NCI-H748 (cell line): ENCODE measurements at regions not wholly inside any gene's neighbourhood (a gene's known extent, or its start where the extent isn't known, plus 50 kb on each side); places are given as distances from the start of the nearest gene placed in this dataset.
A peak's percentile ranks its signal among the peaks of the same experiment; 100 is the strongest.
"Not testable (repeated sequence)": the region's sequence is repeated elsewhere in the genome, so short reads cannot be mapped to it uniquely, and the experiment has no call there.

ENCODE experiments used
- DNase-seq: peaks from one replicate; lab custom pipeline; 2025; ENCODE audit not compliant: unreplicated experiment; lab: John Stamatoyannopoulos, UW

DNA sequence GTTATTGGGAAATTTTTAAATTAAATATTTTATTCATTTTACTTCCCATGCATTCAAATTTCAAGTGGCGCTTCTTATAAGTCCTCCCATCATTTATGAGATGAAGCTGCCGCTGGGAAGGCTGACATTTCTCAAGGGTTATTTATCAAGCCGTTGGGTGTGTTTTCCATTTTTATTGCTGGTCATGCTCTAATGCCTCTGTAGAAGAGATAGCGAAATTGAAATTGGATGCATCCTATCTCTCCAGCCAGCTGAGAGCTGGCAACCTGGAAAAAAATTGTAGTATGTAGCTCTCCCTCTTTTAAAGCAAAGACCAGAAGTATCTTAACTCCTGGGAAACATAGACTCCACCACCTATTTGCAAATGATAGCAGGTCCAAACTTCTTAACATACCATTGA lies 135.9 kb downstream of the C6orf118 start:
- no peak for DNase-seq

GRCh38 chr6:165167861-165168260 lies 141.5 kb downstream of the C6orf118 start:
- no peak for DNase-seq

DNA sequence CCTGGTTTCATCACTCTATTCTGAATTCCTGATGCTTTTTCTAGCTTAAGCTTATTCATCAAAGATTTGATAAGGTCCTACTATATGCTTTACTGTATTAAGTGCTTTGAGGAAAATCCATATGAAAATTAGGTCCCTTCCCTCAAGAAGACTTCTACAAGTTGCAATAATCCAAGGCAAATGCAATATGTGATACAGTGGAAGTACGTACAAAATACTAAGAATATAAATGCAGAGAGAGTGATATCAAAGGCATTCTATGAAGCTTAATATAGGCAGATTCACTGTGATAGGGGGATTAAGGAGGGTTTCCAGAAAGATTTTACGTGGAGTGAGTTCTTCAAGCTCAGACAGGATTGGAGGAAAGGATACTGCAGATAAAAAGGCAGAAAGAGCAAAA lies 142.1 kb downstream of the C6orf118 start:
- no peak for DNase-seq

DNA sequence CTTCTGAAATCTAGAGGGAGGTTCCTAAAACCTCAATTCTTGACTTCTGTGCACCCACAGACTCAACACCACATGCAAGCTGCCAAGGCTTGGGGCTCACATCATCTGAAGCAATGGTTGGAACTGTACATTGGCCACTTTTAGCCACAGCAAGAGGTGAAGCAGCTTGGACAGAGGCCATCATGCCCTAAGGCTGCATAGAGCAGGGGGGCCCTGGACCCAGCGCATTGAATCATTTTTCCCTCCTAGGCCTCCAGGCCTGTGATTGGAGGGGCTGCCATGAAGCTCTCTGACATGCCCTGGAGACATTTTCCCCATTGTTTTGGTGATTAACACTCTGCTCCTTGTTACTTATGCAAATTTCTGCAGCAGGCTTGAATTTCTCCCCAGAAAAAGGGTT lies 145.9 kb downstream of the C6orf118 start:
- no peak for DNase-seq

DNA sequence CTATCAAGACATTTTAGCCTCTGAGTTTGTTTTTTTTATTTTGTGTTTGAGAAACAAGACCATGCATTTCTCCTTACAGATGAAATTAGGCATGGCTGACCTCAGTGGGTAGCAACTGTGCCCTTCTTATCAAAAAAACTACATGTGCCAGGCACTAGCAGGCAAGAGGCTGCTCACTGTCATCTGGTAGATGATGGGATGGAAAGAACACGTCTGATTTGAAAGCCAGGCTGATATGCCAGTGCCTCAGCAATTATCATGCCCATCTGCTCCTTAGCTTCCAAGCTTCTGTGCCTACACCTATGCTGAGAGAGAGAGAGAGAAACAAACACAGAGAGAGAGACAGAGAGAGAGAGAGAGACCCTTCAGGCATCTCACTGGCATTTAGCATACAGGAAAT lies 149.9 kb downstream of the C6orf118 start:
- no peak for DNase-seq

- no peak for DNase-seq
These were observed 162.9 kb downstream of the C6orf118 start for GRCh38 chr6:165146456-165146855.

GRCh38 chr6:165135889-165136288 lies 173.5 kb downstream of the C6orf118 start:
- DNase-seq = no peak

- no peak for DNase-seq
These were observed 180.3 kb downstream of the C6orf118 start for GRCh38 chr6:165129086-165129485.

- not testable (repeated sequence) for DNase-seq
These were observed 181.7 kb downstream of the C6orf118 start for GRCh38 chr6:165127743-165128142.

DNA sequence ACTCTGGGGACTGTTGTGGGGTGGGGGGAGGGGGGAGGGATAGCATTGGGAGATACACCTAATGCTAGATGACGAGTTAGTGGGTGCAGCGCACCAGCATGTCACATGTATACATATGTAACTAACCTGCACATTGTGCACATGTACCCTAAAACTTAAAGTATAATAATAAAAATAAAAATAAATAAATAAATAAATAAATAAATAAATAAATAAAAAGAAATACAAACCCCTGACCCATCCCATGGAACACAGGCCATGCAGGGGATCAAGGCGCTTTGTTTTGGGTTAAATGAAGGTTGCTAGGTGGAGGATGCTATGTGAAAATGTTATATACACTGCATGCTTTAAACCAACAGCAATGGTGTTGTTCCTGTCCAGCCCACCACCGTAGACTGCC lies 184.7 kb downstream of the C6orf118 start:
- not testable (repeated sequence) for DNase-seq

- DNase-seq = no peak
These were observed 190.0 kb downstream of the C6orf118 start for GRCh38 chr6:165119231-165120020.

GRCh38 chr6:165118736-165119135 lies 190.7 kb downstream of the C6orf118 start:
- DNase-seq = no peak

- no peak for DNase-seq
These were observed 191.6 kb downstream of the C6orf118 start for GRCh38 chr6:165117806-165118205.

GRCh38 chr6:165117121-165117520 lies 192.3 kb downstream of the C6orf118 start:
- DNase-seq = no peak

DNA sequence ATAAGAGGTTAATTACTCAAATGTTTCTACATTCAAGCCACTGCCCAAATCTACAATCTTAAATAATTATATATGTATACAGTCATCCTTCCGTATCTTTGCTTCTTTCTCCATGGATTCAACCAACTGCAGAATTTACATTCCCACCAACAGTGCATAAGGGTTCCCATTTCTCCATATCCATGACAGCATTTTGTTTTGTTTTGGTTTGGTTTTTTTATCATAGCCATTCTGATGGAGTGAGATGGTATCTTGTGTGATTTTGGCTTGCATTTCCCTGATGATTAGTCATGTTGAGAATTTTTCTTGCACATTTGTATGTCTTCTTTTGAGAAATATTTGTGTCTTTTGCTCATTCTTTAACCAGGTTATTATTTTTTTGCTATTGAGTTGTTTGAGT lies 198.5 kb downstream of the C6orf118 start:
- DNase-seq = no peak

- DNase-seq = no peak
These were observed 200.4 kb downstream of the C6orf118 start for GRCh38 chr6:165109011-165109410.

- no peak for DNase-seq
These were observed 203.1 kb downstream of the C6orf118 start for GRCh38 chr6:165106261-165106660.

- DNase-seq = peak; percentile 13
These were observed 211.2 kb downstream of the C6orf118 start for GRCh38 chr6:165098165-165098564.

- DNase-seq = no peak
These were observed 212.5 kb downstream of the C6orf118 start for GRCh38 chr6:165096868-165097267.

- no peak for DNase-seq
These were observed 213.2 kb downstream of the C6orf118 start for GRCh38 chr6:165096209-165096608.

DNA sequence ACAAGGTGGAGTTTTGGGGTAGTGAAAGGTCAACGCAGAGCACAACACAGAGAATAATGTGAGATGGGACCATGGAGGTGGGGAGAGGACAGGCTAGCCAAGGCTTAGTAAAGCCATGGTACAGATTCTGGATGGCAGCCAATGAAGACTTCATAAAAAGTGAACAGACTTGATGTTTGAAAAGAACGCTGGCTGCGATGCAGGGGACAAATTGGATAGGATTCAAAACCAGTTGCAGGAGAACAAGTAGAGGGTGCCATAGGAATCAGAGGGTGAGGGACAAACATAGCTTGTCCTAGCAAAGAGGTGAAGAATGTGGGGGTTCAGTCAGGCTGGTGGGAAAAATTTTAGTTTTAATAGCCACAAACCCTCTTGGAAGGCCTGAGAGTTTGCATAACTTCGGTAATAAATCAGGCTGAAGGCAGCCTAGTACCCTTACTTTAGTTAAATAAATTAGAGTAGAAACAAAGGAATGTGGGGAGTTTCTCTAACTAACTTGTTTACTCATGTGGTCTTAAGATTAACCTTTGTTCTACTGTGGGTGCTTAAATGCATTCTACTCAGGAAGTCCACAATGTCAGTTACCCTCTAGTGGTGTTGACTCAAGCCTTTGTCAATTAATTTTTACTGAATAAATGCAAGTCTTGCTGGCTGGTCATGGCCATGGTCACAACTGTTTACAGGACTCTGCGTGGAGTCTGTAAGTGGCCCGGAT lies 216.4 kb downstream of the C6orf118 start:
- DNase-seq = no peak

GRCh38 chr6:165091121-165091785 lies 218.2 kb downstream of the C6orf118 start:
- no peak for DNase-seq
